CD14-positive monocyte (primary cell): ENCODE measurements at regions not wholly inside any gene's neighbourhood (a gene's known extent, or its start where the extent isn't known, plus 50 kb on each side); places are given as distances from the start of the nearest gene placed in this dataset.

Source experiments
- DNase-seq, 3 donors: peaks; one replicate each; pipeline ENCODE4 v3.0.0-alpha.2; 2011 to 2022
- H2AFZ ChIP-seq: 2 replicates; pipeline ENCODE4 v1.6.0; 2012; ENCODE audit warnings: mild to moderate bottlenecking, low read depth, low read length, inconsistent platforms; ENCODE audit not compliant: insufficient read depth, poor library complexity, severe bottlenecking
- H3K27ac ChIP-seq, 2 donors: 1 replicate in 1 of 2; 2 replicates in 1 of 2; pipeline ENCODE4 v1.5.1; 2012 to 2013; ENCODE audit warnings: low read length in 2 of 2, control low read depth in 1 of 2, inconsistent platforms in 1 of 2, low read depth in 1 of 2, mild to moderate bottlenecking in 1 of 2
- H3K27me3 ChIP-seq, 2 donors: one replicate each; pipeline versions ENCODE4 v1.6.0 to v1.6.1; 2011 to 2013; ENCODE audit warnings: low read length in 2 of 2; ENCODE audit not compliant: control insufficient read depth in 2 of 2, insufficient read depth in 2 of 2
- H3K36me3 ChIP-seq, 2 donors: replicated peaks in 1 of 2; 1 replicate in 1 of 2; 2 replicates in 1 of 2; pipeline versions ENCODE4 v1.5.1 to v1.6.1; 2012 to 2013; ENCODE audit warnings: low read length in 2 of 2, control low read depth in 1 of 2, inconsistent platforms in 1 of 2, mild to moderate bottlenecking in 1 of 2; ENCODE audit not compliant: insufficient read depth in 2 of 2, control insufficient read depth in 1 of 2
- H3K4me1 ChIP-seq, 2 donors: 1 replicate in 1 of 2; 2 replicates in 1 of 2; pipeline versions ENCODE4 v1.5.1 to v1.6.1; 2012 to 2013; ENCODE audit warnings: low read length in 2 of 2, control low read depth in 1 of 2, inconsistent platforms in 1 of 2, mild to moderate bottlenecking in 1 of 2, moderate library complexity in 1 of 2; ENCODE audit not compliant: insufficient read depth in 2 of 2, control insufficient read depth in 1 of 2
- H3K4me2 ChIP-seq: replicated peaks from 2 replicates; pipeline ENCODE3; 2012; ENCODE audit warnings: low read length, moderate library complexity, mild to moderate bottlenecking; ENCODE audit not compliant: poor library complexity, severe bottlenecking; ENCODE audit errors: extremely low read depth
- H3K4me3 ChIP-seq, 3 experiments: fragments of 200-600 bp in 1 of 3; sonication (generic) in 1 of 3; replicated peaks in 1 of 3; 1 replicate in 2 of 3; 2 replicates in 1 of 3; pipeline ENCODE4 v1.5.1; 2011 to 2013; ENCODE audit warnings: low read length in 3 of 3, mild to moderate bottlenecking in 3 of 3, control low read depth in 2 of 3, low read depth in 2 of 3, inconsistent platforms in 1 of 3, moderate library complexity in 1 of 3
- H3K79me2 ChIP-seq: 2 replicates; pipeline ENCODE4 v1.6.0; 2012; ENCODE audit warnings: mild to moderate bottlenecking, control low read depth, inconsistent platforms, low read length, moderate library complexity; ENCODE audit not compliant: insufficient read depth
- H3K9ac ChIP-seq: 2 replicates; pipeline ENCODE4 v1.6.0; 2017; ENCODE audit warnings: low read length, mild to moderate bottlenecking; ENCODE audit not compliant: insufficient read depth, poor library complexity, severe bottlenecking
- H3K9me3 ChIP-seq, 2 donors: replicated peaks in 1 of 2; 1 replicate in 1 of 2; 2 replicates in 1 of 2; pipeline versions ENCODE4 v1.5.1 to v1.6.1; 2012 to 2013; ENCODE audit warnings: low read length in 2 of 2, control low read depth in 1 of 2; ENCODE audit not compliant: control insufficient read depth in 1 of 2, insufficient read depth in 1 of 2
- H4K20me1 ChIP-seq: 2 replicates; pipeline ENCODE4 v1.6.0; 2012; ENCODE audit warnings: mild to moderate bottlenecking, low read length, control low read depth, moderate library complexity; ENCODE audit not compliant: insufficient read depth
- H3K27ac Mint-ChIP-seq, 7 donors: one replicate each; pipeline ENCODE4 v1.8.0; 2020; ENCODE audit warnings: mild to moderate bottlenecking in 7 of 7, mixed read lengths in 7 of 7, moderate library complexity in 6 of 7, inconsistent platforms in 2 of 7
- H3K27me3 Mint-ChIP-seq, 3 donors: one replicate each; pipeline ENCODE4 v1.8.0; 2021 to 2022; ENCODE audit warnings: low read depth in 3 of 3, mild to moderate bottlenecking in 3 of 3, mixed read lengths in 3 of 3, moderate library complexity in 3 of 3, inconsistent platforms in 1 of 3
- H3K36me3 Mint-ChIP-seq, 2 donors: one replicate each; pipeline ENCODE4 v1.8.0; 2020; ENCODE audit warnings: mixed read lengths in 2 of 2, inconsistent platforms in 1 of 2, mild to moderate bottlenecking in 1 of 2
- H3K4me1 Mint-ChIP-seq: one replicate; pipeline ENCODE4 v1.8.0; 2020; ENCODE audit warnings: mild to moderate bottlenecking, mixed read lengths
- H3K4me3 Mint-ChIP-seq, 2 donors: one replicate each; pipeline ENCODE4 v1.8.0; 2020; ENCODE audit warnings: mild to moderate bottlenecking in 2 of 2, mixed read lengths in 2 of 2, moderate library complexity in 1 of 2
- H3K9me3 Mint-ChIP-seq, 7 donors: one replicate each; pipeline ENCODE4 v1.8.0; 2020 to 2022; ENCODE audit warnings: mixed read lengths in 7 of 7, mild to moderate bottlenecking in 6 of 7, moderate library complexity in 6 of 7, inconsistent platforms in 2 of 7
- CTCF ChIP-seq: fragments of 200-600 bp; IDR thresholded peaks from one replicate; pipeline ENCODE4 v1.8.0; 2022; ENCODE audit warnings: antibody characterized with exemption, mild to moderate bottlenecking
- WGBS: methylation state at CpG from one replicate; pipeline ENCODE4 v1.1.5; 2013; ENCODE audit warnings: missing lambda C conversion rate; ENCODE audit not compliant: insufficient coverage; 5-methylcytosine and 5-hydroxymethylcytosine counted together
- intact Hi-C, 2 donors: fragments of 100-400 bp; cut with micrococcal nuclease; formaldehyde crosslinking; loops; one replicate each; pipeline versions ENCODE4 v1.15.0 to v1.15.1; 2023

GRCh38 chr9:25261445-25261844, 416.8 kb downstream of the TUSC1 start:
- Histone ChIP-seq H3K36me3 (no peaks in the 10 kb centered on the region), H3K27ac (no peak overlapping the region), H3K9me3 (no peaks in the 10 kb centered on the region), H3K27me3 (no peaks in the 10 kb centered on the region), H3K4me1 (no peaks in the 10 kb centered on the region), H3K4me3 (no peak overlapping the region), H3K4me2 (no peak overlapping the region), H2AFZ (no peak overlapping the region), H3K9ac (no peak overlapping the region), H3K79me2 (no peaks in the 10 kb centered on the region), H4K20me1 (no peaks in the 10 kb centered on the region)
- no peaks in the 10 kb centered on the region for H3K36me3 Mint-ChIP-seq
- H3K9me3 Mint-ChIP-seq, result peaks cover 0 to 4% (median 0%) of the 10 kb centered on the region in 7 donors
- no peaks in the 10 kb centered on the region for H3K27me3 Mint-ChIP-seq
- no peaks in the 10 kb centered on the region for H3K4me1 Mint-ChIP-seq
- TF ChIP-seq CTCF, result no peak
- no peak overlapping the region for H3K27ac Mint-ChIP-seq
- DNase-seq, result no peak
- no CpG with 5 or more reads among the region's 4 CpGs for WGBS
- intact Hi-C loops, result loop anchor here in 1 of 2 donors (10.0 kb wide), 1 partner anchor 47 kb away; no protein-coding TSS in a partner anchor
- H3K4me3 Mint-ChIP-seq, result no peak overlapping the region

DNA sequence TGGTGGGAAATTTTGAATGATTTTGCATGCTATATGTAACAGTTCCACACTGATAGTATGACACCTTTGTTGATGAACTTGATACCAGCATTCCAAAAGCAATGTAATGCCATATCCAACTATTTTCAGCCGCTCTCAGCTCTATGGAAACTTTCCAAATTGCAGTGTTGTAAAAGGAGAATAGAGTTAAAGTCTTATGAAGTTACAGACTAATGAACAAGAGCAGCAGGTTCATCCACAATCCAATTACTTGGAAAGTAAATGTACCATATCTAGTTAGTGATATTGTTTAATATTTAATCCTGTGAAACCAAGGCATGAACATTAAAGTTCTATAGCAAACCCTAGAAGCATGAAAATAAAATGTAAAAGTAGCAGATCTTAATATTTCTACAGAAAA, 418.2 kb downstream of the TUSC1 start:
- Mint-ChIP-seq H3K27ac (no peak overlapping the region), H3K4me3 (no peak overlapping the region), H3K9me3 (peaks cover 0 to 4% (median 0%) of the 10 kb centered on the region in 7 donors), H3K27me3 (no peaks in the 10 kb centered on the region), H3K4me1 (no peaks in the 10 kb centered on the region), H3K36me3 (no peaks in the 10 kb centered on the region)
- H3K27me3 ChIP-seq, result no peaks in the 10 kb centered on the region
- no peaks in the 10 kb centered on the region for H3K4me1 ChIP-seq
- no peak overlapping the region for H3K9ac ChIP-seq
- no peaks in the 10 kb centered on the region for H3K9me3 ChIP-seq
- TF ChIP-seq CTCF, result no peak
- no peaks in the 10 kb centered on the region for H4K20me1 ChIP-seq
- no CpG with 5 or more reads among the region's 1 CpG for WGBS
- H3K79me2 ChIP-seq, result no peaks in the 10 kb centered on the region
- no peak overlapping the region for H3K4me2 ChIP-seq
- no peak overlapping the region for H3K4me3 ChIP-seq
- H2AFZ ChIP-seq, result no peak overlapping the region
- H3K36me3 ChIP-seq, result no peaks in the 10 kb centered on the region
- H3K27ac ChIP-seq, result no peak overlapping the region
- no peak for DNase-seq
- intact Hi-C loops, result loop anchor here in 1 of 2 donors (10.0 kb wide), 1 partner anchor 45 kb away; no protein-coding TSS in a partner anchor
